ENCODE measurements at regions not wholly inside any gene's neighbourhood (a gene's known extent, or its start where the extent isn't known, plus 50 kb on each side); places are given as distances from the start of the nearest gene placed in this dataset.

DNA sequence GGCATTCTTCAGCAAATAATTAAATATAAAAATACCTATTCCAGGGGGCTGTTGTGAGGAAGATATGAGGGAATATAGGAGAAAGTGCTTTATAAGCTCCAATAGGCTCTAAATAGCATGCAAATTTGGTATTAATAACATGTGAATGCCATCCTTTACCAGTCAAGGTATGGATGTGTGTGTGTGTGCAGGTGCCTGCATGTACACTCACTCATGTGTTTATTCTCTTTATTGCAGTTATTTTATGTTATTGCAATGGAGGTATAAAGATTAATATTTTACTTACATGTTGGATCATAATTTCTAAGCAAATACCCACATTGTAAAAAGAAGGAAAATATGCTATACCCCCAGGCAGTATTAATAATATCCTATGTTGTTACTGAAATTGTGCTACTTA lies 1093.0 kb upstream of the GYPC start:
- TF ChIP-seq, protein P1, sequence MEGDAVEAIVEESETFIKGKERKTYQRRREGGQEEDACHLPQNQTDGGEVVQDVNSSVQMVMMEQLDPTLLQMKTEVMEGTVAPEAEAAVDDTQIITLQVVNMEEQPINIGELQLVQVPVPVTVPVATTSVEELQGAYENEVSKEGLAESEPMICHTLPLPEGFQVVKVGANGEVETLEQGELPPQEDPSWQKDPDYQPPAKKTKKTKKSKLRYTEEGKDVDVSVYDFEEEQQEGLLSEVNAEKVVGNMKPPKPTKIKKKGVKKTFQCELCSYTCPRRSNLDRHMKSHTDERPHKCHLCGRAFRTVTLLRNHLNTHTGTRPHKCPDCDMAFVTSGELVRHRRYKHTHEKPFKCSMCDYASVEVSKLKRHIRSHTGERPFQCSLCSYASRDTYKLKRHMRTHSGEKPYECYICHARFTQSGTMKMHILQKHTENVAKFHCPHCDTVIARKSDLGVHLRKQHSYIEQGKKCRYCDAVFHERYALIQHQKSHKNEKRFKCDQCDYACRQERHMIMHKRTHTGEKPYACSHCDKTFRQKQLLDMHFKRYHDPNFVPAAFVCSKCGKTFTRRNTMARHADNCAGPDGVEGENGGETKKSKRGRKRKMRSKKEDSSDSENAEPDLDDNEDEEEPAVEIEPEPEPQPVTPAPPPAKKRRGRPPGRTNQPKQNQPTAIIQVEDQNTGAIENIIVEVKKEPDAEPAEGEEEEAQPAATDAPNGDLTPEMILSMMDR (IDR thresholded peaks at IDR 0.05; ENCODE audit: low read length) = no peak
- no peak for TF ChIP-seq EZH2 (IDR thresholded peaks at IDR 0.05; ENCODE audit: borderline replicate concordance, low read length)
